NCI-H446 (cell line): ENCODE measurements at regions not wholly inside any gene's neighbourhood (a gene's known extent, or its start where the extent isn't known, plus 50 kb on each side); places are given as distances from the start of the nearest gene placed in this dataset.

Source experiments
- DNase-seq, 2 experiments: peaks; one replicate each; lab custom pipeline; 2025; lab: John Stamatoyannopoulos, UW

- DNase-seq = peak; percentile 13 to 45
Observed at GRCh38 chr3:102529452-102529851, 94.6 kb downstream of the ZPLD1 start.

- no peak for DNase-seq
Observed at GRCh38 chr3:102530415-102531181, 95.8 kb downstream of the ZPLD1 start.

GRCh38 chr3:102531686-102532085 lies 96.9 kb downstream of the ZPLD1 start:
- DNase-seq = no peak

- DNase-seq = no peak
Observed at GRCh38 chr3:102532901-102533300, 98.1 kb downstream of the ZPLD1 start.

- no peak for DNase-seq
Observed at GRCh38 chr3:102533784-102534183, 99.0 kb downstream of the ZPLD1 start.

GRCh38 chr3:102536456-102536855 lies 101.6 kb downstream of the ZPLD1 start:
- DNase-seq = peak; percentile 2 to 53

GRCh38 chr3:102537123-102537522 lies 102.3 kb downstream of the ZPLD1 start:
- DNase-seq = no peak

GRCh38 chr3:102544741-102545140 lies 109.9 kb downstream of the ZPLD1 start:
- DNase-seq = no peak

GRCh38 chr3:102545276-102545675 lies 110.5 kb downstream of the ZPLD1 start:
- no peak for DNase-seq

- no peak for DNase-seq
Observed at GRCh38 chr3:102553876-102554275, 119.1 kb downstream of the ZPLD1 start.

GRCh38 chr3:102570511-102570910 lies 135.7 kb downstream of the ZPLD1 start:
- DNase-seq = no peak

- DNase-seq = no peak
Observed at GRCh38 chr3:102571006-102571405, 136.2 kb downstream of the ZPLD1 start.

GRCh38 chr3:102571720-102572384 lies 137.0 kb downstream of the ZPLD1 start:
- no peak for DNase-seq

- no peak for DNase-seq
Observed at GRCh38 chr3:102573483-102574028, 138.7 kb downstream of the ZPLD1 start.

GRCh38 chr3:102574355-102574754 lies 139.5 kb downstream of the ZPLD1 start:
- DNase-seq = no peak

- no peak for DNase-seq
Observed at GRCh38 chr3:102576651-102577050, 141.8 kb downstream of the ZPLD1 start.

- no peak for DNase-seq
Observed at GRCh38 chr3:102577082-102577789, 142.4 kb downstream of the ZPLD1 start.

GRCh38 chr3:102580760-102581159 lies 145.9 kb downstream of the ZPLD1 start:
- no peak for DNase-seq

- no peak for DNase-seq
Observed at GRCh38 chr3:102586485-102586884, 151.7 kb downstream of the ZPLD1 start.

GRCh38 chr3:102593812-102594602 lies 159.2 kb downstream of the ZPLD1 start:
- DNase-seq = no peak

GRCh38 chr3:102595057-102595456 lies 160.2 kb downstream of the ZPLD1 start:
- no peak for DNase-seq
